Esophagus squamous epithelium (tissue), 5 donors: ENCODE measurements at regions not wholly inside any gene's neighbourhood (a gene's known extent, or its start where the extent isn't known, plus 50 kb on each side); places are given as distances from the start of the nearest gene placed in this dataset.

Experiments
- DNase-seq: peaks from one replicate; lab custom pipeline; 2025; lab: John Stamatoyannopoulos, UW
- H3K27ac ChIP-seq, 4 donors: fragments of 200-600 bp; sonication (generic); one replicate each; pipeline ENCODE4 v1.5.1; 2016 to 2019; ENCODE audit warnings: mild to moderate bottlenecking in 1 of 4
- H3K27me3 ChIP-seq, 4 donors: fragments of 200-600 bp; sonication (generic); 1 replicate in 3 of 4; 2 replicates in 1 of 4; pipeline versions ENCODE4 v1.5.1 to v1.6.0; 2017 to 2021; ENCODE audit warnings: antibody characterized with exemption in 1 of 4
- H3K36me3 ChIP-seq, 3 donors: fragments of 200-600 bp; sonication (generic); one replicate each; pipeline ENCODE4 v1.5.1; 2016 to 2019
- H3K4me1 ChIP-seq, 3 donors: fragments of 200-600 bp; sonication (generic); one replicate each; pipeline ENCODE4 v1.5.1; 2017 to 2019
- H3K4me3 ChIP-seq, 4 donors: fragments of 200-600 bp; sonication (generic); 1 replicate in 3 of 4; 2 replicates in 1 of 4; pipeline ENCODE4 v1.5.1; 2016 to 2019; ENCODE audit warnings: mild to moderate bottlenecking in 2 of 4, moderate library complexity in 1 of 4
- H3K9me3 ChIP-seq, 3 donors: fragments of 200-600 bp; sonication (generic); one replicate each; pipeline ENCODE4 v1.5.1; 2016 to 2019
- POLR2A ChIP-seq, 4 donors: fragments of 450-650 bp; IDR thresholded peaks; one replicate each; pipeline ENCODE4 v1.6.1; 2017; ENCODE audit warnings: antibody characterized with exemption in 4 of 4, mild to moderate bottlenecking in 4 of 4, moderate library complexity in 3 of 4
- WGBS, 2 donors: methylation state at CpG; one replicate each; pipeline ENCODE4 v1.1.5; 2018; 5-methylcytosine and 5-hydroxymethylcytosine counted together
- intact Hi-C: fragments of 100-400 bp; cut with DNase I; formaldehyde crosslinking; loops from one replicate; pipeline ENCODE4 v1.15.0; 2022
- TF ChIP-seq, protein P1 (sequence below), 6 experiments: fragments of 450-650 bp in 4 of 6; fragments of 200-600 bp in 2 of 6; sonication (generic) in 2 of 6; IDR thresholded peaks; one replicate each; pipeline ENCODE4 v1.5.1; 2016 to 2019; ENCODE audit warnings: antibody characterized with exemption in 6 of 6, mild to moderate bottlenecking in 4 of 6, moderate library complexity in 4 of 6
- donor health status: DM: yes; HTN: yes; CAD: no.

DNA sequence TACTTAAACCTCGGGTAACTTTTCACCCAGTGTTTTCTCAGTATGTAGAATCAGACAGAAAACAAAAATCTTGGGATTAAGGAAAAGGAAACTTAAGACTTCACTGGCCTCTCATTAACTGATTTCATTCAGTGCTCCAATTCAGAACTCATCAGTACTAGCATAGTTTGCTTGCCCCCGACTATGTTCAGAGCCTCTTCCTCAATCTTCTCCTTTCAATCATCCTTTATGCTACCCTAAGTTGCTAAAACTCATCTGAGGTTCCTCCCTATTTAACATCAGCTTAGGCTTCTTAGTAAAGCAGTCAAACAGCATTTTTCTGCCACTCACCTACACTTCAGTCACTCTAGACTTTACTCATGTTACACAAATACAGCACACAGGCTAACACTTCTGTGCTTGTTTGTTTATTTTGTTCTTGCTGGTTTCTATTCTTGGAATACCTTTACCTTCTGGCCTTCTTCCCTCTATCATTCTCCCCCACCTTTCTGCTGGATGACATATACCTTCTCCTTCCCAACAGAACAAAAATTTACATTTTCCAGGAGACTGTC, 163.0 kb upstream of the TLL1 start:
- no peaks in the 10 kb centered on the region for H3K36me3 ChIP-seq

DNA sequence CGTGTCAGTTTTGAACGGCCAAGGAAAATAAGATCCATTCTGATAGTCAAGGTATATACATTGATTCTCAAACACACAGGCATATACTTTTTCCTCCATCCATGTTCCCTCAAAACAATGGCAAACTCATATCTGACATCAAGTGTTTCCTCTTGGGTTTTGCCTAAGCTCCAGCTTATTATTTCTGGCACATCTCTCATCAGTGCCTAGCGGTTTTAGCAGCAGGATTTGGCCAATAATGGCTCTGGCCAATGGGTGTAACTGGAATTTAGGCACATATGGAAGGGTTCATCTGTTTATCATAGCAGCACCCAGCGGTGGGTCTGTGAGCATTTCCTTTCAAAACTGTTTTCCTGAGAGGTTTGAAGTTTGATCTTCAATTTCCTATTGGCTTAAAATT, 161.6 kb upstream of the TLL1 start:
- no peaks in the 10 kb centered on the region for H3K27me3 ChIP-seq
- TF ChIP-seq, protein P1, sequence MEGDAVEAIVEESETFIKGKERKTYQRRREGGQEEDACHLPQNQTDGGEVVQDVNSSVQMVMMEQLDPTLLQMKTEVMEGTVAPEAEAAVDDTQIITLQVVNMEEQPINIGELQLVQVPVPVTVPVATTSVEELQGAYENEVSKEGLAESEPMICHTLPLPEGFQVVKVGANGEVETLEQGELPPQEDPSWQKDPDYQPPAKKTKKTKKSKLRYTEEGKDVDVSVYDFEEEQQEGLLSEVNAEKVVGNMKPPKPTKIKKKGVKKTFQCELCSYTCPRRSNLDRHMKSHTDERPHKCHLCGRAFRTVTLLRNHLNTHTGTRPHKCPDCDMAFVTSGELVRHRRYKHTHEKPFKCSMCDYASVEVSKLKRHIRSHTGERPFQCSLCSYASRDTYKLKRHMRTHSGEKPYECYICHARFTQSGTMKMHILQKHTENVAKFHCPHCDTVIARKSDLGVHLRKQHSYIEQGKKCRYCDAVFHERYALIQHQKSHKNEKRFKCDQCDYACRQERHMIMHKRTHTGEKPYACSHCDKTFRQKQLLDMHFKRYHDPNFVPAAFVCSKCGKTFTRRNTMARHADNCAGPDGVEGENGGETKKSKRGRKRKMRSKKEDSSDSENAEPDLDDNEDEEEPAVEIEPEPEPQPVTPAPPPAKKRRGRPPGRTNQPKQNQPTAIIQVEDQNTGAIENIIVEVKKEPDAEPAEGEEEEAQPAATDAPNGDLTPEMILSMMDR (IDR thresholded peaks at IDR 0.05), result no peak
- TF ChIP-seq POLR2A (IDR thresholded peaks at IDR 0.05), result no peak
- no peaks in the 10 kb centered on the region for H3K36me3 ChIP-seq
- 60 to 75% methylated on average over 4 of the region's 4 CpGs for WGBS, 2 donors
- intact Hi-C loops, result no loop called here
- no peak overlapping the region for H3K4me3 ChIP-seq
- peaks cover 0 to 6% (median 0%) of the 10 kb centered on the region in 3 donors for H3K4me1 ChIP-seq
- no peak for DNase-seq
- no peak overlapping the region for H3K27ac ChIP-seq
- H3K9me3 ChIP-seq, result no peaks in the 10 kb centered on the region

More for the DNA sequence above, 163.0 kb upstream of the TLL1 start:
- H3K27me3 ChIP-seq, result no peaks in the 10 kb centered on the region
- 35 to 57% methylated on average over 2 of the region's 2 CpGs for WGBS, 2 donors
- no peak for DNase-seq
- no peak for TF ChIP-seq POLR2A (IDR thresholded peaks at IDR 0.05)
- TF ChIP-seq, protein P1 (IDR thresholded peaks at IDR 0.05), result no peak
- intact Hi-C loops, result no loop called here
- no peaks in the 10 kb centered on the region for H3K9me3 ChIP-seq
- no peak overlapping the region for H3K4me3 ChIP-seq
- no peak overlapping the region for H3K27ac ChIP-seq
- peaks cover 0 to 6% (median 0%) of the 10 kb centered on the region in 3 donors for H3K4me1 ChIP-seq

DNA sequence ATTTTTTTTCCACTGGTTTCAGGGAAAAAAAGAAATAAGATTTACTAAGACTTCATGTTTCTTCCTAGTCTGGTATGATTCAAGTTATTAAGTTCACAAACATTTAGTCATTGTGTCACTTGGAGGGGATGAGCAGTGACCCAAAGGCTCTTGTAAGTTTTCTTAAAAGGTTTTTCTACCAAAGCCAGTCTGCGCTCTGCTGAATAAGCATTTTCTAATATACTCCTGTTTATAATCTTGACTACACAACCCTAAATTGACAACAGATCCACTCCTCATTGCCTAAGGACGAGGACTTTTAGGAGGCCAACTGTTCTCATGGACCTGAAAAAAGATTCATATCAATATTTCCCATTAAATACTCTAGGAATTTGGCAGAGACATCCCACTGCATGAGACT, 161.1 kb upstream of the TLL1 start:
- Histone ChIP-seq H3K27me3 (no peaks in the 10 kb centered on the region), H3K36me3 (no peaks in the 10 kb centered on the region), H3K9me3 (no peaks in the 10 kb centered on the region), H3K27ac (no peak overlapping the region), H3K4me3 (no peak overlapping the region), H3K4me1 (peaks cover 0 to 6% (median 0%) of the 10 kb centered on the region in 3 donors)
- 79 to 81% methylated on average over 2 of the region's 2 CpGs for WGBS, 2 donors
- intact Hi-C loops, result no loop called here
- no peak for DNase-seq
- TF ChIP-seq, protein P1 (IDR thresholded peaks at IDR 0.05), result no peak
- no peak for TF ChIP-seq POLR2A (IDR thresholded peaks at IDR 0.05)

DNA sequence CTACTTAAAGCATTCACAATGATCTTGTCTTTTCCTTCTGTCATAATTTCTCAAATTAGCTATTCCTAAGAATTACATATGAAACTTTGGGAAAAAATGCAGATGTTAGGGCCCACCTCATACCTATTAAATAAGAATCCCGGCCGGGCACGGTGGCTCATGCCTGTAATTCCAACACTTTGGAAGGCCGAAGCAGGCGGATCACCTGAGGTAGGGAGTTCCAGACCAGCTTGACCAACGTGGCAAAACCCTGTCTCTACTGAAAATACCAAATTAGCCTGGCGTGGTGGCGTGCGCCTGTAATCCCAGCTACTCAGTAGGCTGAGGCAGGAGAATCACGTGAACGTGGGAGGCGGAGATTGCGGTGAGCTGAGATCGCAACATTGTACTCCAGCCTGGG, 158.4 kb upstream of the TLL1 start:
- Histone ChIP-seq H3K36me3 (no peaks in the 10 kb centered on the region), H3K4me1 (peaks cover 0 to 6% (median 0%) of the 10 kb centered on the region in 3 donors), H3K27ac (no peak overlapping the region), H3K9me3 (no peaks in the 10 kb centered on the region), H3K4me3 (no peak overlapping the region), H3K27me3 (no peaks in the 10 kb centered on the region)
- intact Hi-C loops, result no loop called here
- 92 to 93% methylated on average over 14 of the region's 14 CpGs for WGBS, 2 donors
- TF ChIP-seq, protein P1 (IDR thresholded peaks at IDR 0.05), result no peak
- no peak for TF ChIP-seq POLR2A (IDR thresholded peaks at IDR 0.05)
- DNase-seq, result no peak

DNA sequence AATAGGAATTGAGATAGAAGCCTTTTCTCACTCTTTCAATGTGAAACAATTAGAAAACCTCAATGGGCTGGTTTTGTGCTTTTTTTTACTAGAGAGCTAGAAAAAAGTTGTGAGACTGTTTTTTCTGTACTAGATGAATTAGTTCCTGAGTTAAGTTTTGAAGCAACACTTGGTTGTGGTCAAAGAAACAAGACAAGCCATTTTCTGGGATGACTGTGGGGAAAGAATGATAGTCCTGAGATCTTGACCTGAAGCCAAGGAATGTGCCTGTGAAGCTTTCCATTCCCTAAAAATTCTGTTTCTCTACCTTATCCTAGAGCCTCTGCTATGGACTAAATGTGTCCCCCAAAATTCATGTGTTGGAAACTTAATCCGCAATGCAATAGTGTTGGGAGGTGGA, 157.8 kb upstream of the TLL1 start:
- peaks cover 0 to 3% (median 0%) of the 10 kb centered on the region in 3 donors for H3K4me1 ChIP-seq
- intact Hi-C loops, result no loop called here
- no peak for DNase-seq
- H3K36me3 ChIP-seq, result no peaks in the 10 kb centered on the region
- no peak for TF ChIP-seq POLR2A (IDR thresholded peaks at IDR 0.05)
- TF ChIP-seq, protein P1 (IDR thresholded peaks at IDR 0.05), result no peak
- no peak overlapping the region for H3K27ac ChIP-seq
- H3K4me3 ChIP-seq, result no peak overlapping the region
- H3K9me3 ChIP-seq, result no peaks in the 10 kb centered on the region
- H3K27me3 ChIP-seq, result no peaks in the 10 kb centered on the region
- WGBS, 2 donors, result 77 to 94% methylated on average over 1 of the region's 1 CpG
